Memory B cell (primary cell): ENCODE measurements at regions not wholly inside any gene's neighbourhood (a gene's known extent, or its start where the extent isn't known, plus 50 kb on each side); places are given as distances from the start of the nearest gene placed in this dataset.

Source experiments
- ATAC-seq: fragments of 150-1000 bp; cut with Tn5 transposase; 2 replicates; pipeline ENCODE4 v1.10.0; 2021; ENCODE audit warnings: low read depth, mild to moderate bottlenecking, moderate library complexity
- DNase-seq, 2 donors: peaks; one replicate each; pipeline ENCODE4 v3.0.0; 2022; ENCODE audit warnings: low spot score in 2 of 2
- H3K27ac Mint-ChIP-seq: one replicate; pipeline ENCODE4 v1.8.0; 2022; ENCODE audit warnings: mild to moderate bottlenecking, moderate library complexity, mixed read lengths
- H3K27me3 Mint-ChIP-seq: one replicate; pipeline ENCODE4 v1.8.0; 2022; ENCODE audit warnings: mixed read lengths
- H3K36me3 Mint-ChIP-seq: one replicate; pipeline ENCODE4 v1.8.0; 2022; ENCODE audit warnings: mild to moderate bottlenecking, mixed read lengths
- H3K4me1 Mint-ChIP-seq: one replicate; pipeline ENCODE4 v1.8.0; 2022; ENCODE audit warnings: mixed read lengths
- H3K4me3 Mint-ChIP-seq: one replicate; pipeline ENCODE4 v1.8.0; 2022; ENCODE audit warnings: mild to moderate bottlenecking, moderate library complexity, mixed read lengths
- H3K9me3 Mint-ChIP-seq: one replicate; pipeline ENCODE4 v1.8.0; 2022; ENCODE audit warnings: mixed read lengths

GRCh38 chr9:20111173-20111843 lies 322.5 kb upstream of the SLC24A2 start:
- Mint-ChIP-seq H3K9me3 (peaks cover 8% of the 10 kb centered on the region), H3K4me1 (no peaks in the 10 kb centered on the region), H3K36me3 (peaks cover 2% of the 10 kb centered on the region), H3K27me3 (no peaks in the 10 kb centered on the region), H3K27ac (no peak overlapping the region), H3K4me3 (no peak overlapping the region)
- no peak for ATAC-seq
- DNase-seq: no peak

GRCh38 chr9:20095430-20096092 lies 306.7 kb upstream of the SLC24A2 start:
- DNase-seq (no peak), ATAC-seq (no peak)
- H3K27me3 Mint-ChIP-seq: peaks cover 2% of the 10 kb centered on the region
- no peak overlapping the region for H3K4me3 Mint-ChIP-seq
- H3K36me3 Mint-ChIP-seq: no peaks in the 10 kb centered on the region
- H3K4me1 Mint-ChIP-seq: no peaks in the 10 kb centered on the region
- no peak overlapping the region for H3K27ac Mint-ChIP-seq
- peaks cover 5% of the 10 kb centered on the region for H3K9me3 Mint-ChIP-seq

DNA sequence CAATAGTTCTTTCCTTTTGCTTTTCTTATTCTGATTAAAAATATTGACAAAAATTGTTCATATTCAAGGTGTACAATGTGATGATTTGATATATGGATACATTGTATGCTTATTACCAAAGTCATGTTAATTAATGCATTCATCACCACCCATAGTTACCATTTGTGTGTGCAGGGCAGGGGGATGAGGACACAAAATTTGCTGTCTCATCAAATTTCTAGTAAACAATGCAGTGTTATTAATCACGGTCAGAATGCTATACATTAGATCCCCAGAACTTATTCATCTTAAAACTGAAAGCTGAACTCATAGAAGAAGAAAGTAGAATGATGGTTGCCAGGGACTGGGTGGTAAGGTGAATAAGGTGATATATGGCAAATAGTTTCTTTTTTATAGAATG lies 303.7 kb upstream of the SLC24A2 start:
- no peak for DNase-seq
- ATAC-seq: no peak
- H3K27ac Mint-ChIP-seq: no peak overlapping the region
- H3K4me1 Mint-ChIP-seq: no peaks in the 10 kb centered on the region
- H3K27me3 Mint-ChIP-seq: peaks cover 2% of the 10 kb centered on the region
- no peaks in the 10 kb centered on the region for H3K36me3 Mint-ChIP-seq
- H3K4me3 Mint-ChIP-seq: no peak overlapping the region
- H3K9me3 Mint-ChIP-seq: peaks cover 7% of the 10 kb centered on the region

- H3K27me3 Mint-ChIP-seq: peaks cover 2% of the 10 kb centered on the region
- H3K4me1 Mint-ChIP-seq: no peaks in the 10 kb centered on the region
- H3K36me3 Mint-ChIP-seq: no peaks in the 10 kb centered on the region
- no peak overlapping the region for H3K27ac Mint-ChIP-seq
- H3K9me3 Mint-ChIP-seq: peaks cover 7% of the 10 kb centered on the region
- DNase-seq (no peak), ATAC-seq (no peak)
- H3K4me3 Mint-ChIP-seq: no peak overlapping the region
Measured at GRCh38 chr9:20087481-20087880, 298.6 kb upstream of the SLC24A2 start.

- Mint-ChIP-seq H3K9me3 (peaks cover 5% of the 10 kb centered on the region), H3K36me3 (no peaks in the 10 kb centered on the region), H3K27ac (no peak overlapping the region), H3K4me3 (no peak overlapping the region), H3K27me3 (peaks cover 2% of the 10 kb centered on the region), H3K4me1 (no peaks in the 10 kb centered on the region)
- DNase-seq (no peak), ATAC-seq (no peak)
Measured at GRCh38 chr9:20085842-20086241, 297.0 kb upstream of the SLC24A2 start.

DNA sequence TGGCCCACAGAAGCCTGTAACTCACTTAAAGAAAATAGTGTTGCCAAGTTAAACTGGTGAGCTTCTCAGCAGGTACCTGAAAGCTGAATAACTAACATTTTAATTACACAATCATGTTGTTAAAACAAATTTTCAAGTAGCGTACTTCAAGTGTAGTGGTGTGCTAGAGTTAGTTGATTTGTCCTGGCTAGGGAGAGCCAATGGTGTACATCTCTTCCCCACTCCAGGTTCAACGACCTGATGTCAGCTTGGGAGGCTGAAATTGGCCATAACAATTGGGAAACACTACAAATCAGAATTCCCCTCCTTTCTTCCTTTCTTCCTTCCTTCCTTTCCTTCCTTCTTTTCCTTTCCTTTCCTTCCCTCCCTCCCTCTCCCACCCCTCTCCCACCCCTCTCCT lies 295.3 kb upstream of the SLC24A2 start:
- H3K4me3 Mint-ChIP-seq: no peak overlapping the region
- H3K27me3 Mint-ChIP-seq: peaks cover 2% of the 10 kb centered on the region
- H3K27ac Mint-ChIP-seq: no peak overlapping the region

GRCh38 chr9:20083390-20083789 lies 294.6 kb upstream of the SLC24A2 start:
- no peaks in the 10 kb centered on the region for H3K4me1 Mint-ChIP-seq
- no peak overlapping the region for H3K4me3 Mint-ChIP-seq
- no peak overlapping the region for H3K27ac Mint-ChIP-seq
- H3K27me3 Mint-ChIP-seq: peaks cover 2% of the 10 kb centered on the region
- no peak for ATAC-seq
- H3K9me3 Mint-ChIP-seq: peaks cover 1% of the 10 kb centered on the region
- no peaks in the 10 kb centered on the region for H3K36me3 Mint-ChIP-seq
- DNase-seq: no peak

More for the DNA sequence above, 295.3 kb upstream of the SLC24A2 start:
- Mint-ChIP-seq H3K4me1 (no peaks in the 10 kb centered on the region), H3K9me3 (peaks cover 1% of the 10 kb centered on the region), H3K36me3 (no peaks in the 10 kb centered on the region)
- no peak for DNase-seq
- ATAC-seq: no peak

- ATAC-seq: no peak
- Mint-ChIP-seq H3K9me3 (peaks cover 1% of the 10 kb centered on the region), H3K4me1 (no peaks in the 10 kb centered on the region), H3K36me3 (no peaks in the 10 kb centered on the region), H3K27me3 (peaks cover 2% of the 10 kb centered on the region), H3K4me3 (no peak overlapping the region), H3K27ac (no peak overlapping the region)
- no peak for DNase-seq
Measured at GRCh38 chr9:20082831-20083230, 294.0 kb upstream of the SLC24A2 start.

- Mint-ChIP-seq H3K27ac (no peak overlapping the region), H3K27me3 (no peaks in the 10 kb centered on the region), H3K4me1 (no peaks in the 10 kb centered on the region), H3K9me3 (no peaks in the 10 kb centered on the region), H3K4me3 (no peak overlapping the region), H3K36me3 (no peaks in the 10 kb centered on the region)
- ATAC-seq: no peak
- DNase-seq: no peak
Measured at GRCh38 chr9:20082406-20082805, 293.6 kb upstream of the SLC24A2 start.

- Mint-ChIP-seq H3K27ac (no peak overlapping the region), H3K9me3 (peaks cover 4% of the 10 kb centered on the region), H3K27me3 (peaks cover 3% of the 10 kb centered on the region), H3K36me3 (no peaks in the 10 kb centered on the region), H3K4me1 (no peaks in the 10 kb centered on the region), H3K4me3 (no peak overlapping the region)
- DNase-seq: no peak
- ATAC-seq: no peak
Measured at GRCh38 chr9:20078246-20078645, 289.4 kb upstream of the SLC24A2 start.

- no peaks in the 10 kb centered on the region for H3K36me3 Mint-ChIP-seq
- H3K4me1 Mint-ChIP-seq: no peaks in the 10 kb centered on the region
- no peak overlapping the region for H3K4me3 Mint-ChIP-seq
- DNase-seq: no peak
- ATAC-seq: no peak
- H3K9me3 Mint-ChIP-seq: peaks cover 4% of the 10 kb centered on the region
- no peak overlapping the region for H3K27ac Mint-ChIP-seq
- H3K27me3 Mint-ChIP-seq: peaks cover 3% of the 10 kb centered on the region
Measured at GRCh38 chr9:20074291-20074690, 285.5 kb upstream of the SLC24A2 start.

GRCh38 chr9:20070336-20070735 lies 281.5 kb upstream of the SLC24A2 start:
- Mint-ChIP-seq H3K27ac (no peak overlapping the region), H3K4me1 (peaks cover 11% of the 10 kb centered on the region), H3K4me3 (no peak overlapping the region), H3K36me3 (no peaks in the 10 kb centered on the region), H3K27me3 (peaks cover 2% of the 10 kb centered on the region), H3K9me3 (peaks cover 7% of the 10 kb centered on the region)
- DNase-seq: no peak
- ATAC-seq: no peak

DNA sequence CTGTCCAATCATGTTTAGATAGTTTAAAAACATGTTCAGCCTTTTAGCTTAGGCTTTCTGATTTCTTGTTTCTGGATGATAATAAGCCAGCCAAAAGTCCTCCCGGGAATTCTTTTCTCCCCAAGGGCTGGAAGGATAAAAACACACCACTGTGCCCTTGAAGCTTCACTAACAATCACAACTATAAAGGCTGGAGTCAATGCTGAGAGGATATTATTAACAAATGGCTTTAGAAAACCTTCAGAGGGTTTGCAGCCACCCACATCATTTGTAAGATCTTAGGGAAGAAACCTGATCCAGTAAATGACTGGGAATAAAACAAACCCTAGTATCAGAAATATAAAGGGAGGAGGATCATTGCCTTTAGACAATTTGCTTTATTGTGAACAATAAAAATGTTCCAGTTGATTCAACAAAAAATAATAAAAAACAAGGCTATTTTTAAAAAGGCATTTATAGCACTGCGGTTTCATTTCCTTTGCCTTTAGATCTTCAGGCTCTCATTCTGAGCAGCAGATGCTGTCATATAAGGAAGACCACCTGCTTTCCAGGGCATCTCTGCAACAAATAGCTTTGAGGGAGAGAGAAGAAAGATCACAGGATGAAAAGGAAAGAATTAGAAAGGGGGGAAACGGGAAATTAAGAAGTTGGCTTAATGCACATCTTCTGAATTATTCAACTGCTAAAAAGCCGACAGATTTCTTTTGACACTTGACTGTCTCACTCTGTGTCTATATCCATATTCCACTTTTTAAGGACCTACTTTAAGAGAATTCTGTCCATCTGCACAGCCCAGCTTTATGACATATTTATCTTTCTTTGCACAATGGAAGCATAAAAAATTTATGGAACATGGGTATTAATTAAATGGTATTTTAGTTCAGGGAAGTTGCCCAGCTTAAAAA lies 277.2 kb upstream of the SLC24A2 start:
- peak overlapping the region; percentile 37 for H3K27ac Mint-ChIP-seq
- ATAC-seq (no peak), DNase-seq (no peak)
- no peaks in the 10 kb centered on the region for H3K36me3 Mint-ChIP-seq
- peak overlapping the region; percentile 49 for H3K4me3 Mint-ChIP-seq
- H3K27me3 Mint-ChIP-seq: peaks cover 2% of the 10 kb centered on the region
- H3K4me1 Mint-ChIP-seq: peaks cover 18% of the 10 kb centered on the region
- H3K9me3 Mint-ChIP-seq: peaks cover 3% of the 10 kb centered on the region

- DNase-seq (no peak), ATAC-seq (no peak)
- Mint-ChIP-seq H3K27ac (no peak overlapping the region), H3K4me1 (peaks cover 18% of the 10 kb centered on the region), H3K4me3 (no peak overlapping the region), H3K27me3 (peaks cover 2% of the 10 kb centered on the region), H3K36me3 (no peaks in the 10 kb centered on the region), H3K9me3 (peaks cover 3% of the 10 kb centered on the region)
Measured at GRCh38 chr9:20065046-20065445, 276.2 kb upstream of the SLC24A2 start.
